WTC11 (cell line): ENCODE measurements at regions not wholly inside any gene's neighbourhood (a gene's known extent, or its start where the extent isn't known, plus 50 kb on each side); places are given as distances from the start of the nearest gene placed in this dataset.

Source experiments
- CTCF ChIP-seq: fragments of 200-600 bp; IDR thresholded peaks from 2 replicates; pipeline ENCODE4 v1.8.0; 2022; ENCODE audit warnings: antibody characterized with exemption
- E2F1 ChIP-seq: sonication (generic); formaldehyde crosslinking; IDR thresholded peaks from 2 replicates; pipeline ENCODE4 v1.8.0; 2022; ENCODE audit warnings: mild to moderate bottlenecking, missing genetic modification reagents
- MAX ChIP-seq: sonication (generic); formaldehyde crosslinking; IDR thresholded peaks from 2 replicates; pipeline ENCODE4 v1.8.0; 2022; ENCODE audit warnings: mild to moderate bottlenecking, missing genetic modification reagents
- NR3C1 ChIP-seq: sonication (generic); formaldehyde crosslinking; conservative IDR thresholded peaks from 2 replicates; pipeline ENCODE4 v1.8.1; 2023; ENCODE audit warnings: low read depth, mild to moderate bottlenecking, missing genetic modification reagents
- USF1 ChIP-seq: sonication (generic); formaldehyde crosslinking; IDR thresholded peaks from 2 replicates; pipeline ENCODE4 v1.8.0; 2022; ENCODE audit warnings: mild to moderate bottlenecking, missing genetic modification reagents

GRCh38 chr2:238700506-238701340 lies 147.2 kb upstream of the TWIST2 start:
- no peak for TF ChIP-seq USF1 (CRISPR knock-in tag)
- no peak for TF ChIP-seq NR3C1 (CRISPR knock-in tag)
- no peak for TF ChIP-seq E2F1 (CRISPR knock-in tag)
- TF ChIP-seq CTCF: no peak
- TF ChIP-seq MAX (CRISPR knock-in tag): no peak
